Osteoblast (primary cell): ENCODE measurements at regions not wholly inside any gene's neighbourhood (a gene's known extent, or its start where the extent isn't known, plus 50 kb on each side); places are given as distances from the start of the nearest gene placed in this dataset.

Experiments
- DNase-seq: peaks from one replicate; pipeline ENCODE4 v3.0.0; 2011; ENCODE audit warnings: low spot score, mixed read lengths; ENCODE audit not compliant: insufficient read length; ENCODE audit errors: missing footprints
- H2AFZ ChIP-seq: 2 replicates; pipeline ENCODE4 v1.6.0; 2011; ENCODE audit warnings: mild to moderate bottlenecking, low read length
- H3K27ac ChIP-seq: 2 replicates; pipeline ENCODE4 v1.5.1; 2011; ENCODE audit warnings: mild to moderate bottlenecking, low read depth, low read length, moderate library complexity
- H3K27me3 ChIP-seq: 2 replicates; pipeline ENCODE4 v1.6.0; 2012; ENCODE audit warnings: mild to moderate bottlenecking, control low read depth, inconsistent platforms, low read length, moderate library complexity; ENCODE audit not compliant: insufficient read depth
- H3K36me3 ChIP-seq: 2 replicates; pipeline ENCODE4 v1.5.1; 2011; ENCODE audit warnings: mild to moderate bottlenecking, low read length, control low read depth, moderate library complexity; ENCODE audit not compliant: insufficient read depth
- H3K4me1 ChIP-seq: 2 replicates; pipeline ENCODE4 v1.5.1; 2011; ENCODE audit warnings: mild to moderate bottlenecking, low read length, control low read depth, moderate library complexity; ENCODE audit not compliant: insufficient read depth
- H3K4me2 ChIP-seq: 2 replicates; pipeline ENCODE4 v1.6.0; 2011; ENCODE audit warnings: mild to moderate bottlenecking, low read length; ENCODE audit not compliant: insufficient read depth
- H3K4me3 ChIP-seq: fragments of 200-600 bp; sonication (generic); 3 replicates; pipeline ENCODE4 v1.5.1; 2012; ENCODE audit warnings: mild to moderate bottlenecking, low read length, inconsistent platforms; ENCODE audit not compliant: insufficient read depth
- H3K79me2 ChIP-seq: 2 replicates; pipeline ENCODE4 v1.6.0; 2012; ENCODE audit warnings: mild to moderate bottlenecking, low read length, control low read depth, inconsistent platforms; ENCODE audit not compliant: insufficient read depth
- H3K9me3 ChIP-seq: 2 replicates; pipeline ENCODE4 v1.5.1; 2011; ENCODE audit warnings: low read depth, low read length, control low read depth
- H4K20me1 ChIP-seq: 2 replicates; pipeline ENCODE4 v1.6.0; 2012; ENCODE audit warnings: mild to moderate bottlenecking, low read length, control low read depth; ENCODE audit not compliant: insufficient read depth
- TF ChIP-seq, protein P1 (sequence below): IDR thresholded peaks from 2 replicates; pipeline ENCODE4 v1.5.1; 2011; ENCODE audit warnings: mild to moderate bottlenecking, low read depth, low read length, moderate library complexity; ENCODE audit errors: extremely low read depth

DNA sequence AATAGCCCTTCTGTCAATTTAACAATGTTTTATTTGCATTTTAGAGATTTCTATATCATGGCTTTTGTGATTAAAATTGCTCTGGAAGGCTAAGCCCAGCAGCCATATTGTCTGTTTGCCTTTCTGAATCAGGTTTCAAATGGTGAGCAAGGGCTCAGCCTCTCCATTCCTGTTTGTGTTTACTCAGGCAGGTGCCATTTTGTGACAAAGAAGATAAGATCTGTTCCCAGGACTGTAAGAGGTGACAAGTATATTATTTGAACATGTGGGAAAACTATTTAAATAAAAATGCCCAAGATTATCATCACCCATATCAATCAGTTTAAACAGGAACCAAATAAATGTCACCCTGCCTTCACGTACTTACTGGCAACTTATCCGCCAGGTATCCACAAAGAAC, 641.3 kb upstream of the KLF4 start:
- TF ChIP-seq, protein P1, sequence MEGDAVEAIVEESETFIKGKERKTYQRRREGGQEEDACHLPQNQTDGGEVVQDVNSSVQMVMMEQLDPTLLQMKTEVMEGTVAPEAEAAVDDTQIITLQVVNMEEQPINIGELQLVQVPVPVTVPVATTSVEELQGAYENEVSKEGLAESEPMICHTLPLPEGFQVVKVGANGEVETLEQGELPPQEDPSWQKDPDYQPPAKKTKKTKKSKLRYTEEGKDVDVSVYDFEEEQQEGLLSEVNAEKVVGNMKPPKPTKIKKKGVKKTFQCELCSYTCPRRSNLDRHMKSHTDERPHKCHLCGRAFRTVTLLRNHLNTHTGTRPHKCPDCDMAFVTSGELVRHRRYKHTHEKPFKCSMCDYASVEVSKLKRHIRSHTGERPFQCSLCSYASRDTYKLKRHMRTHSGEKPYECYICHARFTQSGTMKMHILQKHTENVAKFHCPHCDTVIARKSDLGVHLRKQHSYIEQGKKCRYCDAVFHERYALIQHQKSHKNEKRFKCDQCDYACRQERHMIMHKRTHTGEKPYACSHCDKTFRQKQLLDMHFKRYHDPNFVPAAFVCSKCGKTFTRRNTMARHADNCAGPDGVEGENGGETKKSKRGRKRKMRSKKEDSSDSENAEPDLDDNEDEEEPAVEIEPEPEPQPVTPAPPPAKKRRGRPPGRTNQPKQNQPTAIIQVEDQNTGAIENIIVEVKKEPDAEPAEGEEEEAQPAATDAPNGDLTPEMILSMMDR: no peak

DNA sequence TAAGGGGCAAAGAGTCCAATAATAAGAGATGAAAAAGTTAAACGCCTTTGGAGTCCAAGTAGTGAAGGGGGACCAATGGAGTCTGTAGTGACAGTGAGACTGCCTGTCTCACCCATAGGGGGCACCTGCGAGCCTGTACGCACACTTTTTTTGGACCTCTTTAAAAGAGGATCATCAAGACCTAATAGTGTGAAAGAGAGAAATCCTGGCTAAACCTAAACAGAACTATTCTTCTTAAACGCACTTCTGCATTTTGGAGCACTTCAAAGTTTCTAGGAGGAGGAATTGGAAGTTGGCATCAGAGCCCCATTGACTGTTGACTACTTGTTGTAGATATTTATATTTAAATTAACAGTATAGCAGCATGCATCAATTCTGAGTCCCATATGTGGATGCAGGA, 636.1 kb upstream of the KLF4 start:
- H4K20me1 ChIP-seq: no peaks in the 10 kb centered on the region
- no peak overlapping the region for H3K27ac ChIP-seq
- TF ChIP-seq, protein P1: peak; percentile 48
- H3K27me3 ChIP-seq: no peaks in the 10 kb centered on the region
- no peaks in the 10 kb centered on the region for H3K4me1 ChIP-seq
- no peak for DNase-seq
- no peaks in the 10 kb centered on the region for H3K36me3 ChIP-seq
- H3K9me3 ChIP-seq: no peaks in the 10 kb centered on the region
- H3K4me3 ChIP-seq: no peak overlapping the region
- H2AFZ ChIP-seq: no peak overlapping the region
- no peaks in the 10 kb centered on the region for H3K79me2 ChIP-seq
- H3K4me2 ChIP-seq: no peak overlapping the region

More for the DNA sequence above, 641.3 kb upstream of the KLF4 start:
- Histone ChIP-seq H3K79me2 (no peaks in the 10 kb centered on the region), H3K4me3 (no peak overlapping the region), H3K4me2 (no peak overlapping the region), H3K4me1 (no peaks in the 10 kb centered on the region), H2AFZ (no peak overlapping the region), H4K20me1 (no peaks in the 10 kb centered on the region), H3K27ac (no peak overlapping the region), H3K27me3 (no peaks in the 10 kb centered on the region), H3K36me3 (no peaks in the 10 kb centered on the region), H3K9me3 (no peaks in the 10 kb centered on the region)
- no peak for DNase-seq

DNA sequence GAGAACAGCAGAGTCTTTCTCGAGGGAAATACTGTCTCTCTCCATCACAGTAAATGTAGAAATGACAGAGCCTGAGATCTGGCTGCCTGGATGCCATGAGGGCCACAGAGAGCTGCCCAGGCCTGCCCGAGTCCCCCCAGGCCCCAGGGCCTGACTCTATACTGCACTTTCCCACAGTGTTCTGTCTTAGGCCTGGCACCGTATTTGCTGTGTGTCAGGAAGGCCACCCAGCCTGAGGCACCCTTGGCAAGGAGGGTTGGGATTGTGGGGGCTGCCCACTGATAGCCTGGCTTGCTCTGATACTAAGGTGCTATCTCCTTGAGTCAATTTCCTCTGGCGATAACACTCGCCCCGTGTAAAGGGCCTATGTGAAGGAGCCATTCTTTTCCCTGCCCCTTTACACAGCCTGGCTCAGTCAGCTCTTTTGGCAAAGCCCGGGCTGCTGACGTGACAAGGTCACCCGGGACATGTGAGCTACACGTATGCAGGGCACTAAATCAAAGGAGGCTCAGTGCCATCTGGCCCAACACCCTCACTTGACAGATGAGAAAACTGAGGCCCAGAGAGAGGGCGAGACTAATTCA, 630.1 kb upstream of the KLF4 start:
- no peaks in the 10 kb centered on the region for H4K20me1 ChIP-seq
- H2AFZ ChIP-seq: no peak overlapping the region
- no peaks in the 10 kb centered on the region for H3K27me3 ChIP-seq
- H3K79me2 ChIP-seq: no peaks in the 10 kb centered on the region
- H3K4me1 ChIP-seq: no peaks in the 10 kb centered on the region
- H3K27ac ChIP-seq: no peak overlapping the region
- no peak for DNase-seq
- TF ChIP-seq, protein P1: no peak
- H3K4me2 ChIP-seq: no peak overlapping the region
- H3K9me3 ChIP-seq: no peaks in the 10 kb centered on the region
- no peaks in the 10 kb centered on the region for H3K36me3 ChIP-seq
- H3K4me3 ChIP-seq: no peak overlapping the region

GRCh38 chr9:108117795-108118194, 628.2 kb upstream of the KLF4 start:
- H3K4me3 ChIP-seq: no peak overlapping the region
- TF ChIP-seq, protein P1: no peak
- no peaks in the 10 kb centered on the region for H4K20me1 ChIP-seq
- no peaks in the 10 kb centered on the region for H3K4me1 ChIP-seq
- H3K9me3 ChIP-seq: no peaks in the 10 kb centered on the region
- H3K27me3 ChIP-seq: no peaks in the 10 kb centered on the region
- no peak for DNase-seq
- H3K79me2 ChIP-seq: no peaks in the 10 kb centered on the region
- H3K4me2 ChIP-seq: no peak overlapping the region
- no peak overlapping the region for H2AFZ ChIP-seq
- H3K27ac ChIP-seq: no peak overlapping the region
- H3K36me3 ChIP-seq: no peaks in the 10 kb centered on the region
